HepG2 (cell line): ENCODE measurements at regions not wholly inside any gene's neighbourhood (a gene's known extent, or its start where the extent isn't known, plus 50 kb on each side); places are given as distances from the start of the nearest gene placed in this dataset.

Experiments
- CREB1 ChIP-seq, 2 experiments: fragments of 450-650 bp in 1 of 2; IDR thresholded peaks; 2 replicates each; pipeline ENCODE4 v1.6.1; 2016 to 2017; ENCODE audit warnings: control low read depth in 1 of 2, mild to moderate bottlenecking in 1 of 2, missing compliant biosample characterization in 1 of 2, missing genetic modification characterization in 1 of 2
- HIVEP1 ChIP-seq: sonication (generic); formaldehyde crosslinking; IDR thresholded peaks from 2 replicates; pipeline ENCODE4 v1.4.0; 2020; ENCODE audit warnings: mild to moderate bottlenecking, missing genetic modification reagents
- KIAA2018 ChIP-seq: sonication (generic); formaldehyde crosslinking; IDR thresholded peaks from 2 replicates; pipeline ENCODE4 v1.5.0; 2020; ENCODE audit warnings: mild to moderate bottlenecking, missing genetic modification reagents, borderline replicate concordance
- LRRFIP1 ChIP-seq: sonication (generic); formaldehyde crosslinking; conservative IDR thresholded peaks from 2 replicates; pipeline ENCODE4 v1.4.0; 2020; ENCODE audit warnings: missing genetic modification reagents
- MAF1 ChIP-seq: sonication (generic); formaldehyde crosslinking; IDR thresholded peaks from 2 replicates; pipeline ENCODE4 v1.5.0; 2020; ENCODE audit warnings: missing genetic modification reagents, borderline replicate concordance
- MED8 ChIP-seq: sonication (generic); formaldehyde crosslinking; IDR thresholded peaks from 2 replicates; pipeline ENCODE4 v1.8.1; 2023; ENCODE audit warnings: mild to moderate bottlenecking, missing genetic modification reagents; ENCODE audit not compliant: insufficient replicate concordance
- MXD4 ChIP-seq: IDR thresholded peaks from 2 replicates; pipeline ENCODE4 v1.6.1; 2016; ENCODE audit warnings: mild to moderate bottlenecking, missing biosample characterization, missing genetic modification reagents
- NR0B2 ChIP-seq: sonication (generic); formaldehyde crosslinking; IDR thresholded peaks from 2 replicates; pipeline ENCODE4 v1.4.0; 2020; ENCODE audit warnings: mild to moderate bottlenecking, missing genetic modification reagents
- PLSCR1 ChIP-seq: sonication (generic); formaldehyde crosslinking; IDR thresholded peaks from 2 replicates; pipeline ENCODE4 v1.5.0; 2020; ENCODE audit warnings: missing genetic modification reagents, mild to moderate bottlenecking, borderline replicate concordance
- RXRA ChIP-seq: sonication (generic); formaldehyde crosslinking; IDR thresholded peaks from 2 replicates; pipeline ENCODE4 v1.5.1; 2020; ENCODE audit warnings: missing genetic modification reagents
- SRSF4 ChIP-seq: fragments of 200-400 bp; formaldehyde crosslinking; IDR thresholded peaks from one replicate; pipeline ENCODE4 v1.6.1; 2018; ENCODE audit warnings: mild to moderate bottlenecking, low read depth, low read length, moderate library complexity; ENCODE audit not compliant: poor library complexity, severe bottlenecking
- USF2 ChIP-seq, 2 experiments: sonication (generic) in 1 of 2; formaldehyde crosslinking in 1 of 2; IDR thresholded peaks; 2 replicates each; pipeline versions ENCODE4 v1.5.1 to v1.6.1; 2011 to 2020; ENCODE audit warnings: borderline replicate concordance in 1 of 2, low read depth in 1 of 2, low read length in 1 of 2, mild to moderate bottlenecking in 1 of 2, missing genetic modification reagents in 1 of 2, moderate library complexity in 1 of 2
- YY1 ChIP-seq: IDR thresholded peaks from 2 replicates; pipeline ENCODE4 v1.6.1; 2011; ENCODE audit warnings: low read length, low read depth, moderate library complexity, mild to moderate bottlenecking; ENCODE audit not compliant: insufficient read depth, insufficient replicate concordance
- ZNF605 ChIP-seq: sonication (generic); formaldehyde crosslinking; IDR thresholded peaks from 2 replicates; pipeline ENCODE4 v1.8.0; 2022; ENCODE audit warnings: mild to moderate bottlenecking, missing genetic modification reagents

GRCh38 chr5:42874621-42875198, 63.0 kb upstream of the SELENOP start (continued):
- no peak for TF ChIP-seq KIAA2018 (CRISPR knock-in tag)
- no peak; the same call in 1 of the 2 replicates for TF ChIP-seq RXRA (CRISPR knock-in tag)
- TF ChIP-seq NR0B2, result no peak
- TF ChIP-seq MXD4 (CRISPR knock-in tag), result no peak
- no peak for TF ChIP-seq MAF1 (CRISPR knock-in tag)
- TF ChIP-seq LRRFIP1, result no peak
- TF ChIP-seq SRSF4, result no peak
- peak; percentile 82 for TF ChIP-seq MED8
- TF ChIP-seq USF2 (IDR thresholded peaks at IDR 0.05; ENCODE audit: low read depth, low read length), result no peak
- no peak for TF ChIP-seq USF2 (CRISPR knock-in tag; IDR thresholded peaks at IDR 0.05; ENCODE audit: borderline replicate concordance)
- no peak for TF ChIP-seq CREB1 (IDR thresholded peaks at IDR 0.05)
- TF ChIP-seq CREB1 (CRISPR knock-in tag; IDR thresholded peaks at IDR 0.05), result peak; percentile 60
- no peak for TF ChIP-seq HIVEP1 (CRISPR knock-in tag)
- TF ChIP-seq YY1, result no peak
- TF ChIP-seq PLSCR1 (CRISPR knock-in tag), result no peak
- TF ChIP-seq ZNF605 (CRISPR knock-in tag), result no peak
